Suprapubic skin (tissue), 3 donors: ENCODE measurements at regions not wholly inside any gene's neighbourhood (a gene's known extent, or its start where the extent isn't known, plus 50 kb on each side); places are given as distances from the start of the nearest gene placed in this dataset.

Experiments
- POLR2AphosphoS5 ChIP-seq, 3 donors: sonication (generic); formaldehyde crosslinking; IDR thresholded peaks; one replicate each; pipeline ENCODE4 v1.6.1; 2017; ENCODE audit warnings: antibody characterized with exemption in 3 of 3
- TF ChIP-seq, protein P1 (sequence below), 2 donors: fragments of 200-600 bp in 1 of 2; fragments of 450-650 bp in 1 of 2; sonication (generic) in 1 of 2; IDR thresholded peaks; one replicate each; pipeline ENCODE4 v1.5.1; 2016 to 2019; ENCODE audit warnings: antibody characterized with exemption in 2 of 2, mild to moderate bottlenecking in 1 of 2, moderate library complexity in 1 of 2

GRCh38 chr15:99485153-99485961 lies 80.4 kb upstream of the MEF2A start:
- TF ChIP-seq, protein P1, sequence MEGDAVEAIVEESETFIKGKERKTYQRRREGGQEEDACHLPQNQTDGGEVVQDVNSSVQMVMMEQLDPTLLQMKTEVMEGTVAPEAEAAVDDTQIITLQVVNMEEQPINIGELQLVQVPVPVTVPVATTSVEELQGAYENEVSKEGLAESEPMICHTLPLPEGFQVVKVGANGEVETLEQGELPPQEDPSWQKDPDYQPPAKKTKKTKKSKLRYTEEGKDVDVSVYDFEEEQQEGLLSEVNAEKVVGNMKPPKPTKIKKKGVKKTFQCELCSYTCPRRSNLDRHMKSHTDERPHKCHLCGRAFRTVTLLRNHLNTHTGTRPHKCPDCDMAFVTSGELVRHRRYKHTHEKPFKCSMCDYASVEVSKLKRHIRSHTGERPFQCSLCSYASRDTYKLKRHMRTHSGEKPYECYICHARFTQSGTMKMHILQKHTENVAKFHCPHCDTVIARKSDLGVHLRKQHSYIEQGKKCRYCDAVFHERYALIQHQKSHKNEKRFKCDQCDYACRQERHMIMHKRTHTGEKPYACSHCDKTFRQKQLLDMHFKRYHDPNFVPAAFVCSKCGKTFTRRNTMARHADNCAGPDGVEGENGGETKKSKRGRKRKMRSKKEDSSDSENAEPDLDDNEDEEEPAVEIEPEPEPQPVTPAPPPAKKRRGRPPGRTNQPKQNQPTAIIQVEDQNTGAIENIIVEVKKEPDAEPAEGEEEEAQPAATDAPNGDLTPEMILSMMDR (IDR thresholded peaks at IDR 0.05): no peak
- TF ChIP-seq POLR2AphosphoS5 (IDR thresholded peaks at IDR 0.05): no peak
